Activated CD8-positive, alpha-beta T cell treated with anti-CD3 and anti-CD28 coated beads, Interleukin-2, amount 10 ng/mL, durations not matched to agents 7 days and 5 days (primary cell): ENCODE measurements at regions not wholly inside any gene's neighbourhood (a gene's known extent, or its start where the extent isn't known, plus 50 kb on each side); places are given as distances from the start of the nearest gene placed in this dataset.

Experiments
- ATAC-seq: fragments of 150-1000 bp; cut with Tn5 transposase; one replicate; pipeline ENCODE4 v1.10.0; 2021; ENCODE audit warnings: moderate library complexity
- CTCF ChIA-PET: fragments of 350-600 bp; sonication (Branson Sonifier 250); formaldehyde crosslinking; loops from one replicate; lab custom pipeline; 2021; ENCODE audit warnings: antibody characterized with exemption; lab: Charles Lee
- POLR2A ChIA-PET: fragments of 350-600 bp; sonication (Branson Sonifier 250); formaldehyde crosslinking; loops from one replicate; lab custom pipeline; 2021; ENCODE audit warnings: antibody characterized with exemption; lab: Charles Lee
- DNase-seq: peaks from one replicate; pipeline ENCODE4 v3.0.0-alpha.2; 2020
- H3K27ac Mint-ChIP-seq: one replicate; pipeline ENCODE4 v1.8.0; 2021; ENCODE audit warnings: mild to moderate bottlenecking, mixed read lengths
- H3K27me3 Mint-ChIP-seq: one replicate; pipeline ENCODE4 v1.8.0; 2021; ENCODE audit warnings: low read depth, mixed read lengths
- H3K36me3 Mint-ChIP-seq: one replicate; pipeline ENCODE4 v1.8.0; 2021; ENCODE audit warnings: low read depth, mixed read lengths
- H3K4me1 Mint-ChIP-seq: one replicate; pipeline ENCODE4 v1.8.0; 2021; ENCODE audit warnings: low read depth, mixed read lengths
- H3K4me3 Mint-ChIP-seq: one replicate; pipeline ENCODE4 v1.8.0; 2021; ENCODE audit warnings: mild to moderate bottlenecking, mixed read lengths
- H3K9me3 Mint-ChIP-seq: one replicate; pipeline ENCODE4 v1.8.0; 2022; ENCODE audit warnings: mixed read lengths; ENCODE audit not compliant: insufficient read depth

DNA sequence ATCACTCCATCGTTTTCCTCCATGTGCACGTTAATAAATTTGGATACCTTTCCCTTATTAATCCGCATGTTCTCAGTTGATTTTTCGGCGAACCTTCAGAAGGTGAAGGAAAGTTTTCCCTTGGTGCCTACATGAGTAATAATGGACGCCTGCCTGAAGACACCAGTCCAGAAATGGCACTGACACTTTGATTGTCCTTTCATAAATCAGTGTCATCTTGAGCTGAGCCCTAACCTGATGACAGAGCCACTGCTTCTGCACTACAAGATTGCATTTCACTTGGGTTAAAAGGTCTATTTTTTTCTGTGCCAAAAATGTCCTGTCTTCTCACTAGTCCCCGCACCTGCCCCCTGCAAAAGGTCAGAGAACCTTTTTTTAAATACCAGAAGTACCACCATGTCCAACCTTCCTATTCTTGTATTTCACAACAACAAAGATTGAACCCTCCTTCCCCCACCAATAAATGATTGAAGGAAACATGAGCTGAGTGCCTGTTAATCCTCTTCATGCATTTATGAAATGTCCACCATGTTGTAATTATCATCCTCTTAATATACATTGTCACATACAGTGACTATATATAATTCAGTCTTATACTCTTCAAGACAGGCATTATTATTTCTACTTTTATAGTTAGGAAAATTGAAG is 219.9 kb upstream of the UBASH3B start:
- H3K4me1 Mint-ChIP-seq, result no peaks in the 10 kb centered on the region
- peaks cover 9% of the 10 kb centered on the region for H3K27me3 Mint-ChIP-seq
- H3K9me3 Mint-ChIP-seq, result no peaks in the 10 kb centered on the region
- no peak overlapping the region for H3K27ac Mint-ChIP-seq
- ATAC-seq (no peak), DNase-seq (no peak)
- H3K4me3 Mint-ChIP-seq, result no peak overlapping the region
- no peaks in the 10 kb centered on the region for H3K36me3 Mint-ChIP-seq
- ChIA-PET POLR2A (no interaction called here), CTCF (no interaction called here)

DNA sequence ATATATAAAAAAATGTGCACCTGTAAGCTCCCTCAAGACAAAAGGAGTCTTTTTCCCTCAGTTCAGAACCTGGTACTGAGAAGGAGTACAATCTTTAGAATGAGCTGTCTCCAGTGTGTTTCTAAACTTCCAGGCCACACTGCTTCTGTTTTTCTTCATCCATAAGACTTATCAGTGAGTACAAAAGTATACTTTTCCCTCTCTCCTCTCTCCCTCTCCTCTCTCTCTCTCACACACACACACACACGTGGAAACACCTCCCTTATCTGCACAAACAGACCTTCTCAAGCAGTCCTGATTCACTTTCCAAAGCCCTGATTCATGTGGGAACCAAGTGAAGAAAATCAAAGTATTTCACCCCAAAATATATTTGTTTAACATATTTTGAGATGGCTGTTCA is 220.7 kb upstream of the UBASH3B start:
- DNase-seq (no peak), ATAC-seq (no peak)
- ChIA-PET CTCF (no interaction called here), POLR2A (no interaction called here)
- H3K4me1 Mint-ChIP-seq, result no peaks in the 10 kb centered on the region
- no peaks in the 10 kb centered on the region for H3K9me3 Mint-ChIP-seq
- H3K4me3 Mint-ChIP-seq, result no peak overlapping the region
- no peaks in the 10 kb centered on the region for H3K27me3 Mint-ChIP-seq
- no peak overlapping the region for H3K27ac Mint-ChIP-seq
- H3K36me3 Mint-ChIP-seq, result no peaks in the 10 kb centered on the region

DNA sequence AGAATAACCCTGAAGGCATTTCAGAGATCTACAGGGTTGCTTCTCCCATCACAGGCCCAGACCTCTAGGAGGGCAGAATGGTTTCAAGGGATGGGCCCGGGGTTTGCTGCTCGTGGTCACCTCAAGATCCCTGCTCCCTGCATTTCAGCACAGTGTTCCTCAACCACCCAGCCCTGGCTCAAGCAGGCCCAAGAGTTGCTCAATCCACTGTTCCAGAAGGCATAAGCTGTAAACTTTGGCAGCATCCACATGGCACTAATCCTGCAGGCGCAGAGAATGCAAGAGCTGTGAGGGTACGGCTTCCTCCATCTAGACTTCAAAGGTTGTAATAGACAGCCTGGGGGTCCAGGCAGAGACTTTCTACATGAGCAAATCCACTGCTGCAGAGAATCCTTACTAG is 225.0 kb upstream of the UBASH3B start:
- Mint-ChIP-seq H3K27ac (no peak overlapping the region), H3K4me1 (no peaks in the 10 kb centered on the region), H3K9me3 (no peaks in the 10 kb centered on the region), H3K36me3 (no peaks in the 10 kb centered on the region), H3K27me3 (no peaks in the 10 kb centered on the region), H3K4me3 (no peak overlapping the region)
- POLR2A ChIA-PET, result no interaction called here
- ATAC-seq (no peak), DNase-seq (no peak)
- CTCF ChIA-PET, result interaction anchor here (1.3 kb wide), 1 partner anchor 86 kb away, joined by 3 read pairs; no protein-coding TSS in a partner anchor

DNA sequence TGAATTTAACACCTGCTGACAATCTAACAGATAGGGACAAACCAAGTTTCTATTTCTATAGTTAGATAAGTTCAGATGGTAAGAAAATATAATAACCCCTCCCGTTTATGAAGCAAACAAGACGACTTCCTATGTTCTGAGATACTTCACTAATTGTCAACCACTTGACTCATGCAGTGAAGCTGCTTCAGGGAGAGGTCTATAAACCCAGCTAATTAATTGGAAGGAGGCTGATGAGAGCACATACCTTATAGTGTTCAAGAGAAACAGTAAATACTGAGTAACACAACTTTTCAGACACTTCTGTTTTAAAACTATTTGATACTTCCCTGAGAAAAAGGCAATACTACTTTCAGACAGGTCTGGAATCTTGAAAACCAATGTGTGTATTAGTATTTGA is 229.4 kb upstream of the UBASH3B start:
- no peaks in the 10 kb centered on the region for H3K27me3 Mint-ChIP-seq
- ATAC-seq (no peak), DNase-seq (no peak)
- H3K4me1 Mint-ChIP-seq, result no peaks in the 10 kb centered on the region
- ChIA-PET POLR2A (no interaction called here), CTCF (no interaction called here)
- no peaks in the 10 kb centered on the region for H3K36me3 Mint-ChIP-seq
- no peaks in the 10 kb centered on the region for H3K9me3 Mint-ChIP-seq
- no peak overlapping the region for H3K27ac Mint-ChIP-seq
- no peak overlapping the region for H3K4me3 Mint-ChIP-seq

DNA sequence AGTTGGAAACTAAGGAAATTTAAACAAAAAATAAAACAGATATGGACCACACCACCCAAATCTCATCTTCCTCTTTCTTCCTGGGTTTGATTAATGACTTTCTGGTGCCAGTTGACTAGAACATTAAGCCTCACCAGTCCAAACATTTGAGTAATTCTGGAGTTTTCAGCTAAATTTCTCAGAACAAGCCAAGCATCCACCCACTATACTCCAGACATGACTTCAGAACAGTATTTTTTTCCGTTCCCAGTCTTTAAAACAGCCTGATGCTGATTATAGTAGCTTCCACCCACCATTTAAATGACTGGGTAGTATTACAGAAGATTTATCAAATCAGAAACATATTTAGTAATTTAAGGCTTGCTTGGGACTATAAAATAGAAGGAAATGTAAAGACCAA is 230.9 kb upstream of the UBASH3B start:
- H3K27ac Mint-ChIP-seq, result no peak overlapping the region
- POLR2A ChIA-PET, result no interaction called here
- no peak overlapping the region for H3K4me3 Mint-ChIP-seq
- CTCF ChIA-PET, result interaction anchor here (0.6 kb wide), 1 partner anchor 470 kb away, joined by 3 read pairs; no protein-coding TSS in a partner anchor
- no peaks in the 10 kb centered on the region for H3K4me1 Mint-ChIP-seq
- ATAC-seq (no peak), DNase-seq (no peak)
- no peaks in the 10 kb centered on the region for H3K9me3 Mint-ChIP-seq
- H3K36me3 Mint-ChIP-seq, result no peaks in the 10 kb centered on the region
- H3K27me3 Mint-ChIP-seq, result no peaks in the 10 kb centered on the region

DNA sequence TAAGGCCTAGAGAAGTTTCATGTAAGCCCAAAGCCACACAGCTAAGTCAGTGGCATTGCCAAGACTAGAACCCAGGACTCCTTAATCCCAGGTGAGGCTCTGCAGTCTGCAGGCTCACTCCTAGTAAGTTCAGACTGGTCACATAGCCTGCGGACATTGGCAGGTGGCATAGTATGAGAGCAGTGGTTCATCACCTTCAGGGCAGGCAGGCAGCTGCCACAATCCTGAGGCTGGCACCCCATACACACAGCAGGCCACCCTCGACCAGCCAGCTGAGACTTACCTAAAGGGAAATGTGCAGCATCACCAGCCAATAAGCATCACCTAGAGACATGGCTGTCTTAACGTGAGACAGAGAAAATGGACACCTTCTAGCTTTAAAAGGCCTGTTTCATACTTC is 231.6 kb upstream of the UBASH3B start:
- ATAC-seq, result no peak
- ChIA-PET CTCF (no interaction called here), POLR2A (no interaction called here)
- Mint-ChIP-seq H3K4me3 (no peak overlapping the region), H3K4me1 (no peaks in the 10 kb centered on the region), H3K27me3 (no peaks in the 10 kb centered on the region), H3K27ac (no peak overlapping the region), H3K9me3 (no peaks in the 10 kb centered on the region), H3K36me3 (no peaks in the 10 kb centered on the region)
- DNase-seq, result no peak

DNA sequence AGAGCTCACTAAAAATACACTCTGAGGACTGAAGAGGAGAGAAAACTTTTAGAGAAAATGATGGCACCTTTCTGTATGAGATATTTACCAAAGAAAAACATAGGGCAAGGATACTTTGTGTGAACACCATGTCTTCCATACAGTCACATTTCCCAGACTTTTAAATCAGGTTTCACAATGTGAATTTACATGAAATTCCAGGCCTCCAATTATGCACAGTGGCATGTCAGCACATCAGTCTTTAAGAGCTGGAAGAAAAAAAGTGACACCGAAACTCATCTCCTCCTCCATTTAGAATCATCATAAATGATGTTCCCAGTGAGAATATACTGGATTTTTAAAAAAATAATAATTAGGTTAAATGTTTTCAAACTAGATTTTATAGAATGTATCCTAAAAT is 232.2 kb upstream of the UBASH3B start:
- Mint-ChIP-seq H3K4me3 (no peak overlapping the region), H3K27me3 (no peaks in the 10 kb centered on the region), H3K9me3 (no peaks in the 10 kb centered on the region), H3K4me1 (no peaks in the 10 kb centered on the region), H3K36me3 (no peaks in the 10 kb centered on the region), H3K27ac (no peak overlapping the region)
- no peak for ATAC-seq
- ChIA-PET CTCF (no interaction called here), POLR2A (interaction anchor here (0.6 kb wide), 1 partner anchor 385 kb away, joined by 4 read pairs; no protein-coding TSS in a partner anchor)
- no peak for DNase-seq

DNA sequence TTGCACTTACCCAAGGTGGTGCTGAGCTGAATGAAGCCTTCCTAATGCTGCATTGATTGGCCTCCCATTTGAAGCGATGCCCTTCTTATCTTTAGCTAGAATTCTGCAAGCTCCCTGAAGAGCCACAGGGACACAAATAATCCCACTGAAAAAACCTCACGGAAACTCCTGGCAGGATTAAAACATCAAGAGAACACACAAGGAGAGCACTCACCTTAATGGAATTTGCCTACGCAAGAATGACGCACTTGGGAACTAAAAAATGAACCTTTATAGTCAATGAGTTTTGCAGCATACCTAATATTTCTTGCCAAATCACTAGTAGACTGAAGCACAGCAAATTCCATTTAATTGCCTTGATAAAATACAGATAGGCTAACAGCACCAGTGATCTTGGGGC is 232.8 kb upstream of the UBASH3B start:
- Mint-ChIP-seq H3K36me3 (no peaks in the 10 kb centered on the region), H3K27me3 (no peaks in the 10 kb centered on the region), H3K4me1 (no peaks in the 10 kb centered on the region), H3K4me3 (no peak overlapping the region), H3K27ac (no peak overlapping the region), H3K9me3 (no peaks in the 10 kb centered on the region)
- DNase-seq (no peak), ATAC-seq (no peak)
- ChIA-PET POLR2A (no interaction called here), CTCF (no interaction called here)

DNA sequence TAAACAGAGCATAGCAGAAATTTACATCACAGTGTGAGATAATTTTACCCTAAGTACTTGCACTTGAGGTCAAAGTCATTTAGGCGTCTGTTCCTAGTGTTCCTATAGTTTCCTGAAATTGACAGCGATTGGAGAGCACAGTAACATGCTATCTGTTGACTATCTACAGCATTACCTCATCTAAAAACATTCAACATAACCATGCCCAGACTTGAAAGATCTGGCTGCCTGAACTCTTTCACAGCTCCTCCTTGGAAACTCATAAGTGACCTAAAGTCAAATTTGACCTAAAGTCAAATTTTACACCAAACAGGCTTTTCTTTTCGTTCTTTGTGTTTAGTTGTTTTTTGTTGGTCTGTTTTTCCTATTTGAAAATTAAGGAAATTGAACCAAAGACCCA is 233.8 kb upstream of the UBASH3B start:
- no peak for ATAC-seq
- Mint-ChIP-seq H3K27ac (no peak overlapping the region), H3K36me3 (no peaks in the 10 kb centered on the region), H3K4me1 (no peaks in the 10 kb centered on the region), H3K27me3 (no peaks in the 10 kb centered on the region), H3K4me3 (no peak overlapping the region), H3K9me3 (no peaks in the 10 kb centered on the region)
- DNase-seq, result no peak
- ChIA-PET POLR2A (no interaction called here), CTCF (no interaction called here)

DNA sequence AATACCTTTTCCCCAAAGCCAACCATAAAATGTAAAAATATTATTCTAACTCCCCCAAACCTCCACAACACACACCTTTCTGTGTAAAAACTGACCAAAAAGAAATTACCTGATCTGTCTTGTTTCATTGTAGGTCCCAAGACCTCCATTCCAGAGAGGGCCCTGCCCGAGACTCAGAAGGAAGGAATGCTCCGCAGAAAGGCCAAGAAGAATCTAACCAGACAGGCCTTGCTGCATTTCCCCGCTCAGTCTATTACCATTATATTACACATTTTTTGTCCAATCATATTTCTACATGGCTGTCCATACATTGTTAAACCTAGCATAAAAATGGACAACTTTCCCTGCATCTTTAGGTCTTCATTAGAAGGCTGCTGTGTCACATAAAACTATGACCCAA is 237.5 kb upstream of the UBASH3B start:
- no peak for DNase-seq
- peaks cover 9% of the 10 kb centered on the region for H3K9me3 Mint-ChIP-seq
- POLR2A ChIA-PET, result no interaction called here
- no peak overlapping the region for H3K27ac Mint-ChIP-seq
- no peaks in the 10 kb centered on the region for H3K4me1 Mint-ChIP-seq
- CTCF ChIA-PET, result no interaction called here
- no peak overlapping the region for H3K4me3 Mint-ChIP-seq
- H3K27me3 Mint-ChIP-seq, result no peaks in the 10 kb centered on the region
- H3K36me3 Mint-ChIP-seq, result no peaks in the 10 kb centered on the region
- no peak for ATAC-seq

DNA sequence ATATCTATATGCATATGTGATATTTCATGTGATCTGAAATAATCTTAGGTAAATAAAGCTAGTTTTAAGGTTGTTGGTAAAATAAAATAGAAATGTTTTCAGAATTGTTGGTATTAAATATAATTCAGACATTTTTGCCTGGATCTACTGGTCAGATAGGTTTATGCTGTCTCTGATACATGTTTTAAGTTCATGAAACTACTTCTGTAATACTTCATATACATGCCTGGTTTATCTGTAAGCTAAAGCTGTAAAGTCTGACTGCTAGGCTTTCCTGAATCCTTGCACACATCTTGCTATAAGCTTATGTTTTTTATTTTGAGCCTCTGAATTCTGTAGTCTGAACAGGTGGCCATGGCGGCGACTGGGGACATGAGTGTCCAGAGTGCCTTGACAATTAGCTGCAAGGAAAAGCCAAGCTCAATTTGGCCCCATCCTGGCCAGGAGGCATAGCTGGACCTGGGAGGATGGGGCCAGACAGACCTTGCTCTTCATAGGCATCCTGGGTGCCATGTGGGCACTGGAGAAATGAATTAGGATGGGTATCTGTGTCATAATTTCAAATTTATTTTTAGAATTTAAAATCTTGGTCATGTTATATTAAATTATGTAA is 241.0 kb upstream of the UBASH3B start:
- Mint-ChIP-seq H3K27me3 (no peaks in the 10 kb centered on the region), H3K9me3 (peaks cover 9% of the 10 kb centered on the region), H3K36me3 (no peaks in the 10 kb centered on the region), H3K4me3 (no peak overlapping the region), H3K27ac (no peak overlapping the region), H3K4me1 (no peaks in the 10 kb centered on the region)
- no peak for DNase-seq
- ATAC-seq, result no peak
- CTCF ChIA-PET, result interaction anchor here (1.0 kb wide), 1 partner anchor 12 kb away, joined by 3 read pairs; no protein-coding TSS in a partner anchor
- POLR2A ChIA-PET, result no interaction called here

DNA sequence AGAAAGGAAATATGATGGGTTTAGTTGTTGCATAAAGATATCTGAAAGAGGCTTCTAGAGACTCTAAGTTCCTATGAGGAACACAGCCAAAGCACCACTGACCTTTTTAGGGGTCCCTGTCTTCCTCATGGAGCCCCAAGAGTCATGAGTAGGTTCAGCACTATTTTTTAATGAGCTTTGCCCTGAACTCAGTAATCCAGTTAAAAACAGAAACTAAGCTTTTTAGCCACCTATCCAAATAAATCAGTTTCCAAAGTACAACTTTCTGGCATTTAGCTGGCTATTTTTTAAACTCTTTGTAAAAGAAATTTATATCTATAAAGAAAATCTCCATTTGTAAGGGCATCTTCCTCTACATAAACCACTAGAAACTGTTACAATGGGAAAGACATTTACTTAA is 241.8 kb upstream of the UBASH3B start:
- Mint-ChIP-seq H3K27me3 (no peaks in the 10 kb centered on the region), H3K27ac (no peak overlapping the region), H3K4me1 (no peaks in the 10 kb centered on the region), H3K9me3 (peaks cover 9% of the 10 kb centered on the region), H3K4me3 (no peak overlapping the region), H3K36me3 (no peaks in the 10 kb centered on the region)
- ATAC-seq (no peak), DNase-seq (no peak)
- ChIA-PET POLR2A (no interaction called here), CTCF (interaction anchor here (1.0 kb wide), 1 partner anchor 11 kb away, joined by 3 read pairs; no protein-coding TSS in a partner anchor)
